ENCODE measurements at regions not wholly inside any gene's neighbourhood (a gene's known extent, or its start where the extent isn't known, plus 50 kb on each side); places are given as distances from the start of the nearest gene placed in this dataset.

GRCh38 chr9:95605816-95606488 is 89.2 kb upstream of the PTCH1 start:
- TF ChIP-seq REST (IDR thresholded peaks at IDR 0.05; ENCODE audit: insufficient read depth in 1 of 2, low read depth in 2 of 2, low read length in 2 of 2) = no peak
- no peak for TF ChIP-seq SIN3A (IDR thresholded peaks at IDR 0.05; ENCODE audit: borderline replicate concordance, insufficient read depth, low read length)
- TF ChIP-seq FOXP2 (optimal IDR thresholded peaks at IDR 0.05; ENCODE audit: borderline replicate concordance, extremely low read depth, extremely low read length, insufficient read depth) = no peak
- no peak for TF ChIP-seq POLR2AphosphoS5 (IDR thresholded peaks at IDR 0.05; ENCODE audit: low read depth, low read length)
- TF ChIP-seq TAF1 (IDR thresholded peaks at IDR 0.05; ENCODE audit: borderline replicate concordance, insufficient read depth, low read length) = no peak

GRCh38 chr9:95605101-95605500 is 88.3 kb upstream of the PTCH1 start:
- TF ChIP-seq SIN3A (IDR thresholded peaks at IDR 0.05; ENCODE audit: borderline replicate concordance, insufficient read depth, low read length) (no peak), FOXP2 (optimal IDR thresholded peaks at IDR 0.05; ENCODE audit: borderline replicate concordance, extremely low read depth, extremely low read length, insufficient read depth) (no peak), REST (IDR thresholded peaks at IDR 0.05; ENCODE audit: insufficient read depth in 1 of 2, low read depth in 2 of 2, low read length in 2 of 2) (no peak), TAF1 (IDR thresholded peaks at IDR 0.05; ENCODE audit: borderline replicate concordance, insufficient read depth, low read length) (no peak), POLR2AphosphoS5 (IDR thresholded peaks at IDR 0.05; ENCODE audit: low read depth, low read length) (no peak)

GRCh38 chr9:95598236-95598635 is 81.5 kb upstream of the PTCH1 start:
- TF ChIP-seq SIN3A (IDR thresholded peaks at IDR 0.05; ENCODE audit: borderline replicate concordance, insufficient read depth, low read length) (no peak), FOXP2 (optimal IDR thresholded peaks at IDR 0.05; ENCODE audit: borderline replicate concordance, extremely low read depth, extremely low read length, insufficient read depth) (no peak), REST (IDR thresholded peaks at IDR 0.05; ENCODE audit: insufficient read depth in 1 of 2, low read depth in 2 of 2, low read length in 2 of 2) (no peak), TAF1 (IDR thresholded peaks at IDR 0.05; ENCODE audit: borderline replicate concordance, insufficient read depth, low read length) (no peak), POLR2AphosphoS5 (IDR thresholded peaks at IDR 0.05; ENCODE audit: low read depth, low read length) (no peak)

- TF ChIP-seq POLR2AphosphoS5 (IDR thresholded peaks at IDR 0.05; ENCODE audit: low read depth, low read length) (no peak), REST (IDR thresholded peaks at IDR 0.05; ENCODE audit: insufficient read depth in 1 of 2, low read depth in 2 of 2, low read length in 2 of 2) (no peak), FOXP2 (optimal IDR thresholded peaks at IDR 0.05; ENCODE audit: borderline replicate concordance, extremely low read depth, extremely low read length, insufficient read depth) (no peak), SIN3A (IDR thresholded peaks at IDR 0.05; ENCODE audit: borderline replicate concordance, insufficient read depth, low read length) (no peak), TAF1 (IDR thresholded peaks at IDR 0.05; ENCODE audit: borderline replicate concordance, insufficient read depth, low read length) (no peak)
Observed at GRCh38 chr9:95595721-95596295, 79.0 kb upstream of the PTCH1 start.

Measured in PFSK-1 (cell line).